Thyroid gland (tissue), 4 donors: ENCODE measurements at regions not wholly inside any gene's neighbourhood (a gene's known extent, or its start where the extent isn't known, plus 50 kb on each side); places are given as distances from the start of the nearest gene placed in this dataset.

Experiments used
- DNase-seq, 2 donors: peaks; one replicate each; pipeline ENCODE4 v3.0.0-alpha.2; 2019
- H3K27ac ChIP-seq, 3 donors: fragments of 200-600 bp; sonication (generic); 1 replicate in 2 of 3; 2 replicates in 1 of 3; pipeline ENCODE4 v1.5.1; 2016 to 2019; ENCODE audit warnings: mild to moderate bottlenecking in 1 of 3, moderate library complexity in 1 of 3
- H3K27me3 ChIP-seq: fragments of 200-600 bp; sonication (generic); one replicate; pipeline ENCODE4 v1.5.1; 2019
- H3K36me3 ChIP-seq, 2 donors: fragments of 200-600 bp; sonication (generic); one replicate each; pipeline ENCODE4 v1.5.1; 2016 to 2019
- H3K4me1 ChIP-seq, 2 donors: fragments of 200-600 bp; sonication (generic); one replicate each; pipeline ENCODE4 v1.5.1; 2017 to 2019
- H3K4me3 ChIP-seq, 3 donors: fragments of 200-600 bp; sonication (generic); replicated peaks in 1 of 3; 1 replicate in 2 of 3; 2 replicates in 1 of 3; pipeline ENCODE4 v1.5.1; 2016; ENCODE audit warnings: mild to moderate bottlenecking in 1 of 3
- H3K9me3 ChIP-seq: fragments of 200-600 bp; sonication (generic); one replicate; pipeline ENCODE4 v1.5.1; 2017
- CTCF ChIP-seq, 6 experiments: fragments of 200-600 bp in 3 of 6; fragments of 450-650 bp in 3 of 6; sonication (generic) in 3 of 6; IDR thresholded peaks; one replicate each; pipeline ENCODE4 v1.5.1; 2016 to 2019; ENCODE audit warnings: antibody characterized with exemption in 6 of 6, mild to moderate bottlenecking in 2 of 6, inconsistent platforms in 1 of 6, moderate library complexity in 1 of 6
- POLR2A ChIP-seq, 2 donors: fragments of 450-650 bp; IDR thresholded peaks; one replicate each; pipeline ENCODE4 v1.6.1; 2017; ENCODE audit warnings: antibody characterized with exemption in 2 of 2, mild to moderate bottlenecking in 2 of 2, moderate library complexity in 1 of 2
- WGBS, 2 donors: methylation state at CpG; one replicate each; pipeline ENCODE4 v1.1.5; 2017; 5-methylcytosine and 5-hydroxymethylcytosine counted together
- intact Hi-C: fragments of 100-400 bp; cut with DNase I; formaldehyde crosslinking; loops from one replicate; pipeline ENCODE4 v1.15.1; 2023

GRCh38 chr17:69949496-69949895 lies 125.5 kb upstream of the KCNJ16 start:
- peaks cover 0 to 14% of the 10 kb centered on the region in 2 donors for H3K4me1 ChIP-seq

GRCh38 chr17:69949973-69950695 lies 124.9 kb upstream of the KCNJ16 start:
- 77 to 78% methylated on average over 6 of the region's 6 CpGs for WGBS, 2 donors
- no peak for DNase-seq
- H3K4me3 ChIP-seq: no peak overlapping the region
- H3K27ac ChIP-seq: no peak overlapping the region
- peaks cover 0 to 14% of the 10 kb centered on the region in 2 donors for H3K4me1 ChIP-seq
- no peaks in the 10 kb centered on the region for H3K9me3 ChIP-seq
- no peaks in the 10 kb centered on the region for H3K36me3 ChIP-seq
- H3K27me3 ChIP-seq: no peaks in the 10 kb centered on the region
- intact Hi-C loops: no loop called here
- TF ChIP-seq POLR2A (IDR thresholded peaks at IDR 0.05) (no peak), CTCF (IDR thresholded peaks at IDR 0.05) (no peak)

More at GRCh38 chr17:69949496-69949895, 125.5 kb upstream of the KCNJ16 start:
- no peak overlapping the region for H3K4me3 ChIP-seq
- no peak for TF ChIP-seq CTCF (IDR thresholded peaks at IDR 0.05)
- TF ChIP-seq POLR2A (IDR thresholded peaks at IDR 0.05): no peak
- H3K36me3 ChIP-seq: no peaks in the 10 kb centered on the region
- no peak overlapping the region for H3K27ac ChIP-seq
- no peak for DNase-seq
- intact Hi-C loops: no loop called here
- no peaks in the 10 kb centered on the region for H3K27me3 ChIP-seq
- H3K9me3 ChIP-seq: no peaks in the 10 kb centered on the region

GRCh38 chr17:69950701-69951418 lies 124.2 kb upstream of the KCNJ16 start:
- Histone ChIP-seq H3K36me3 (no peaks in the 10 kb centered on the region), H3K27me3 (no peaks in the 10 kb centered on the region), H3K27ac (no peak overlapping the region), H3K4me1 (peaks cover 0 to 12% of the 10 kb centered on the region in 2 donors), H3K9me3 (no peaks in the 10 kb centered on the region), H3K4me3 (no peak overlapping the region)
- no peak for TF ChIP-seq POLR2A (IDR thresholded peaks at IDR 0.05)
- no peak for TF ChIP-seq CTCF (IDR thresholded peaks at IDR 0.05)
- intact Hi-C loops: no loop called here
- no peak for DNase-seq

GRCh38 chr17:69954241-69954925 lies 120.6 kb upstream of the KCNJ16 start:
- Histone ChIP-seq H3K36me3 (no peaks in the 10 kb centered on the region), H3K4me1 (peaks cover 0 to 6% of the 10 kb centered on the region in 2 donors), H3K4me3 (no peak overlapping the region), H3K27ac (no peak overlapping the region), H3K27me3 (no peaks in the 10 kb centered on the region), H3K9me3 (no peaks in the 10 kb centered on the region)
- intact Hi-C loops: no loop called here
- 92 to 93% methylated on average over 3 of the region's 3 CpGs for WGBS, 2 donors
- TF ChIP-seq POLR2A (IDR thresholded peaks at IDR 0.05) (no peak), CTCF (IDR thresholded peaks at IDR 0.05) (no peak)
- DNase-seq: no peak

GRCh38 chr17:69958063-69958462 lies 117.0 kb upstream of the KCNJ16 start:
- no peaks in the 10 kb centered on the region for H3K9me3 ChIP-seq
- no peaks in the 10 kb centered on the region for H3K27me3 ChIP-seq
- H3K27ac ChIP-seq: no peak overlapping the region
- H3K36me3 ChIP-seq: no peaks in the 10 kb centered on the region
- no peak overlapping the region for H3K4me3 ChIP-seq
- intact Hi-C loops: no loop called here
- TF ChIP-seq CTCF (IDR thresholded peaks at IDR 0.05) (no peak), POLR2A (IDR thresholded peaks at IDR 0.05) (no peak)
- WGBS, 2 donors: 92% methylated on average over 3 of the region's 3 CpGs
- peaks cover 9 to 16% of the 10 kb centered on the region in 2 donors for H3K4me1 ChIP-seq
- DNase-seq: no peak
